ENCODE measurements at regions not wholly inside any gene's neighbourhood (a gene's known extent, or its start where the extent isn't known, plus 50 kb on each side); places are given as distances from the start of the nearest gene placed in this dataset.

- Histone ChIP-seq H3K4me1 (ENCODE audit: low read depth) (peaks cover 13% of the 10 kb centered on the region), H3K27ac (peak overlapping the region; percentile 13), H3K9me3 (ENCODE audit: low read depth) (no peaks in the 10 kb centered on the region), H3K4me3 (no peak overlapping the region), H3K36me3 (no peaks in the 10 kb centered on the region), H3K27me3 (no peaks in the 10 kb centered on the region)
- TF ChIP-seq, protein P1, sequence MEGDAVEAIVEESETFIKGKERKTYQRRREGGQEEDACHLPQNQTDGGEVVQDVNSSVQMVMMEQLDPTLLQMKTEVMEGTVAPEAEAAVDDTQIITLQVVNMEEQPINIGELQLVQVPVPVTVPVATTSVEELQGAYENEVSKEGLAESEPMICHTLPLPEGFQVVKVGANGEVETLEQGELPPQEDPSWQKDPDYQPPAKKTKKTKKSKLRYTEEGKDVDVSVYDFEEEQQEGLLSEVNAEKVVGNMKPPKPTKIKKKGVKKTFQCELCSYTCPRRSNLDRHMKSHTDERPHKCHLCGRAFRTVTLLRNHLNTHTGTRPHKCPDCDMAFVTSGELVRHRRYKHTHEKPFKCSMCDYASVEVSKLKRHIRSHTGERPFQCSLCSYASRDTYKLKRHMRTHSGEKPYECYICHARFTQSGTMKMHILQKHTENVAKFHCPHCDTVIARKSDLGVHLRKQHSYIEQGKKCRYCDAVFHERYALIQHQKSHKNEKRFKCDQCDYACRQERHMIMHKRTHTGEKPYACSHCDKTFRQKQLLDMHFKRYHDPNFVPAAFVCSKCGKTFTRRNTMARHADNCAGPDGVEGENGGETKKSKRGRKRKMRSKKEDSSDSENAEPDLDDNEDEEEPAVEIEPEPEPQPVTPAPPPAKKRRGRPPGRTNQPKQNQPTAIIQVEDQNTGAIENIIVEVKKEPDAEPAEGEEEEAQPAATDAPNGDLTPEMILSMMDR (IDR thresholded peaks at IDR 0.05; ENCODE audit: low read depth, low read length) = no peak
- DNase-seq (ENCODE audit: low read depth in 1 of 2, low spot score in 1 of 2) = no peak
Measured at GRCh38 chr22:27111796-27112672, 454.6 kb downstream of the MIAT start.

- H3K36me3 ChIP-seq = no peaks in the 10 kb centered on the region
- H3K9me3 ChIP-seq (ENCODE audit: low read depth) = no peaks in the 10 kb centered on the region
- TF ChIP-seq, protein P1 (IDR thresholded peaks at IDR 0.05; ENCODE audit: low read depth, low read length) = no peak
- no peak overlapping the region for H3K27ac ChIP-seq
- H3K4me3 ChIP-seq = no peak overlapping the region
- H3K4me1 ChIP-seq (ENCODE audit: low read depth) = peaks cover 13% of the 10 kb centered on the region
- peak in 1 of 2 donors; percentile 95 for DNase-seq (ENCODE audit: low read depth in 1 of 2, low spot score in 1 of 2)
- no peaks in the 10 kb centered on the region for H3K27me3 ChIP-seq
Measured at GRCh38 chr22:27113211-27113635, 455.8 kb downstream of the MIAT start.

GRCh38 chr22:27113641-27114040 lies 456.3 kb downstream of the MIAT start:
- Histone ChIP-seq H3K27ac (no peak overlapping the region), H3K9me3 (ENCODE audit: low read depth) (no peaks in the 10 kb centered on the region), H3K4me1 (ENCODE audit: low read depth) (peaks cover 9% of the 10 kb centered on the region), H3K4me3 (no peak overlapping the region), H3K36me3 (no peaks in the 10 kb centered on the region), H3K27me3 (no peaks in the 10 kb centered on the region)
- DNase-seq (ENCODE audit: low read depth in 1 of 2, low spot score in 1 of 2) = no peak
- TF ChIP-seq, protein P1 (IDR thresholded peaks at IDR 0.05; ENCODE audit: low read depth, low read length) = no peak

DNA sequence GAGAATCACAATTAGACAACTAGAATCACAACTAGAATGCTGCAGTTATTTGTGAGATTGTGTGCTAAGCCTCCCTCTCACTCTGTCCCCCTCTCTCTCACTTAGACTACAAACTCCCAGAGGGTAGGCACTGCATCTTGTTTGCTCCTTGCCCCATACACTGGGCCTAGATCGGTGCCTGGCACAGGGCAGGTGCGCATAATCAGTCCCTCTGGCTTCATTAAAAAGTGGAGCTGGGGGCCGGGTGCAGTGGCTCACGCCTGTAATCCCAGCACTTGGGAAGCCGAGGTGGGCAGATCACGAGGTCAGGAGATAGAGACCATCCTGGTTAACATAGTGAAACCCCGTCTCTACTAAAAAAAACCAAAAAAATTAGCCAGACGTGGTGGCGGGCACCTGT lies 456.8 kb downstream of the MIAT start:
- H3K4me3 ChIP-seq = no peak overlapping the region
- H3K9me3 ChIP-seq (ENCODE audit: low read depth) = no peaks in the 10 kb centered on the region
- no peaks in the 10 kb centered on the region for H3K36me3 ChIP-seq
- H3K27me3 ChIP-seq = no peaks in the 10 kb centered on the region
- no peak overlapping the region for H3K27ac ChIP-seq
- TF ChIP-seq, protein P1 (IDR thresholded peaks at IDR 0.05; ENCODE audit: low read depth, low read length) = no peak
- H3K4me1 ChIP-seq (ENCODE audit: low read depth) = peaks cover 9% of the 10 kb centered on the region
- no peak for DNase-seq (ENCODE audit: low read depth in 1 of 2, low spot score in 1 of 2)

DNA sequence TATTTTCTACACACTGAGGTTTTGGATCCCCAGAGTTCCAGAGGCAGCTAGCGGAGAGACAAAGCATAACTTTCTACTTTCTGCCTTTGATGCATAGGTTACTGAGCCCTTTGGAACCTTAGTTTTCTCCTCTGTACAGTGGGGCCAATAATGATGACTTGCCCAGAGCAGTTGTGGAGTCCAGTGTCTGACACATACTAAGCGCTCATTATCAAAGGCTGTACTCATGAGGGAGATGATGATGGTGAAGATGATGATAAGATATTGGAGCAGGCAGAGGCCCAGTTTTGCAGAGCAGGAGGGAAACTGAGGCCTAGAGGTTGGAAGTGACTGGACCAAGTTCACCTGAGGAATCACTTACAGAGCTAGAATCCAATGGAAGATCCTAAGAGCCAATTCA lies 458.0 kb downstream of the MIAT start:
- TF ChIP-seq, protein P1 (IDR thresholded peaks at IDR 0.05; ENCODE audit: low read depth, low read length) = no peak
- H3K27me3 ChIP-seq = no peaks in the 10 kb centered on the region
- H3K36me3 ChIP-seq = no peaks in the 10 kb centered on the region
- DNase-seq (ENCODE audit: low read depth in 1 of 2, low spot score in 1 of 2) = no peak
- H3K27ac ChIP-seq = no peak overlapping the region
- H3K9me3 ChIP-seq (ENCODE audit: low read depth) = no peaks in the 10 kb centered on the region
- peaks cover 3% of the 10 kb centered on the region for H3K4me1 ChIP-seq (ENCODE audit: low read depth)
- H3K4me3 ChIP-seq = no peak overlapping the region

Measured in cardiac muscle cell (in vitro differentiated cells and primary cell).